SKM-1 treated with dmso at 0.1 percent for 144 hours (cell line): ENCODE measurements at regions not wholly inside any gene's neighbourhood (a gene's known extent, or its start where the extent isn't known, plus 50 kb on each side); places are given as distances from the start of the nearest gene placed in this dataset.
"Not testable (repeated sequence)": the region's sequence is repeated elsewhere in the genome, so short reads cannot be mapped to it uniquely, and the experiment has no call there.

Source experiments
- DNase-seq: peaks from one replicate; lab custom pipeline; 2025; ENCODE audit not compliant: unreplicated experiment; lab: John Stamatoyannopoulos, UW

- no peak for DNase-seq
These were observed 180.2 kb upstream of the SOX6 start for GRCh38 chr11:16536513-16536912.

GRCh38 chr11:16528639-16529038 lies 172.3 kb upstream of the SOX6 start:
- DNase-seq: no peak

GRCh38 chr11:16527525-16528246 lies 171.3 kb upstream of the SOX6 start:
- no peak for DNase-seq

- no peak for DNase-seq
These were observed 170.6 kb upstream of the SOX6 start for GRCh38 chr11:16526947-16527346.

GRCh38 chr11:16520713-16521112 lies 164.4 kb upstream of the SOX6 start:
- not testable (repeated sequence) for DNase-seq

GRCh38 chr11:16512899-16513241 lies 156.5 kb upstream of the SOX6 start:
- DNase-seq: no peak

- no peak for DNase-seq
These were observed 156.0 kb upstream of the SOX6 start for GRCh38 chr11:16512198-16512898.

- no peak for DNase-seq
These were observed 155.1 kb upstream of the SOX6 start for GRCh38 chr11:16511116-16512114.

- no peak for DNase-seq
These were observed 149.1 kb upstream of the SOX6 start for GRCh38 chr11:16505481-16505880.

GRCh38 chr11:16503891-16504290 lies 147.5 kb upstream of the SOX6 start:
- not testable (repeated sequence) for DNase-seq

- no peak for DNase-seq
These were observed 138.8 kb upstream of the SOX6 start for GRCh38 chr11:16494918-16495691.

- DNase-seq: no peak
These were observed 128.1 kb upstream of the SOX6 start for GRCh38 chr11:16484434-16484833.

GRCh38 chr11:16474659-16475058 lies 118.3 kb upstream of the SOX6 start:
- no peak for DNase-seq

- DNase-seq: no peak
These were observed 113.6 kb upstream of the SOX6 start for GRCh38 chr11:16469968-16470367.

GRCh38 chr11:16468735-16469453 lies 112.5 kb upstream of the SOX6 start:
- DNase-seq: no peak

- no peak for DNase-seq
These were observed 104.2 kb upstream of the SOX6 start for GRCh38 chr11:16460508-16460907.

GRCh38 chr11:16456366-16456765 lies 100.0 kb upstream of the SOX6 start:
- DNase-seq: no peak

- DNase-seq: no peak
These were observed 98.0 kb upstream of the SOX6 start for GRCh38 chr11:16454289-16454863.

GRCh38 chr11:16448123-16448717 lies 91.9 kb upstream of the SOX6 start:
- no peak for DNase-seq
